Gastroesophageal sphincter (tissue), 4 donors: ENCODE measurements at regions not wholly inside any gene's neighbourhood (a gene's known extent, or its start where the extent isn't known, plus 50 kb on each side); places are given as distances from the start of the nearest gene placed in this dataset.

Source experiments
- ATAC-seq: fragments of 150-250 bp; one replicate; pipeline ENCODE4 v1.9.1; 2016; ENCODE audit warnings: mild to moderate bottlenecking, moderate library complexity
- H3K27ac ChIP-seq, 4 donors: fragments of 200-600 bp; sonication (generic) in 3 of 4; 1 replicate in 3 of 4; 2 replicates in 1 of 4; pipeline ENCODE4 v1.5.1; 2016 to 2019
- H3K27me3 ChIP-seq: fragments of 200-600 bp; sonication (generic); one replicate; pipeline ENCODE4 v1.5.1; 2019
- H3K36me3 ChIP-seq, 2 donors: fragments of 200-600 bp; sonication (generic); one replicate each; pipeline ENCODE4 v1.5.1; 2019; ENCODE audit warnings: control low read depth in 1 of 2
- H3K4me1 ChIP-seq, 3 donors: fragments of 200-600 bp; sonication (generic); 1 replicate in 2 of 3; 2 replicates in 1 of 3; pipeline ENCODE4 v1.5.1; 2016 to 2019; ENCODE audit warnings: control low read depth in 2 of 3
- H3K4me3 ChIP-seq, 2 donors: fragments of 200-600 bp; sonication (generic); one replicate each; pipeline ENCODE4 v1.5.1; 2019; ENCODE audit warnings: mild to moderate bottlenecking in 1 of 2, moderate library complexity in 1 of 2
- H3K9me3 ChIP-seq, 3 donors: fragments of 200-600 bp; sonication (generic); one replicate each; pipeline ENCODE4 v1.5.1; 2017 to 2019; ENCODE audit warnings: control low read depth in 2 of 3
- EP300 ChIP-seq: sonication (generic); formaldehyde crosslinking; IDR thresholded peaks from one replicate; pipeline ENCODE4 v1.6.1; 2017; ENCODE audit warnings: antibody characterized with exemption, mild to moderate bottlenecking
- POLR2A ChIP-seq, 2 donors: fragments of 450-650 bp; IDR thresholded peaks; one replicate each; pipeline ENCODE4 v1.6.1; 2017; ENCODE audit warnings: antibody characterized with exemption in 2 of 2, mild to moderate bottlenecking in 2 of 2, moderate library complexity in 1 of 2
- POLR2AphosphoS5 ChIP-seq: sonication (generic); formaldehyde crosslinking; IDR thresholded peaks from one replicate; pipeline ENCODE4 v1.6.1; 2017; ENCODE audit warnings: antibody characterized with exemption
- WGBS, 2 donors: methylation state at CpG; one replicate each; pipeline ENCODE4 v1.1.5; 2018; ENCODE audit warnings: low coverage in 1 of 2; 5-methylcytosine and 5-hydroxymethylcytosine counted together
- TF ChIP-seq, protein P1 (sequence below), 4 experiments: fragments of 200-600 bp in 2 of 4; fragments of 450-650 bp in 2 of 4; sonication (generic) in 1 of 4; IDR thresholded peaks; one replicate each; pipeline ENCODE4 v1.5.1; 2017 to 2019; ENCODE audit warnings: antibody characterized with exemption in 4 of 4, mild to moderate bottlenecking in 2 of 4, moderate library complexity in 2 of 4

DNA sequence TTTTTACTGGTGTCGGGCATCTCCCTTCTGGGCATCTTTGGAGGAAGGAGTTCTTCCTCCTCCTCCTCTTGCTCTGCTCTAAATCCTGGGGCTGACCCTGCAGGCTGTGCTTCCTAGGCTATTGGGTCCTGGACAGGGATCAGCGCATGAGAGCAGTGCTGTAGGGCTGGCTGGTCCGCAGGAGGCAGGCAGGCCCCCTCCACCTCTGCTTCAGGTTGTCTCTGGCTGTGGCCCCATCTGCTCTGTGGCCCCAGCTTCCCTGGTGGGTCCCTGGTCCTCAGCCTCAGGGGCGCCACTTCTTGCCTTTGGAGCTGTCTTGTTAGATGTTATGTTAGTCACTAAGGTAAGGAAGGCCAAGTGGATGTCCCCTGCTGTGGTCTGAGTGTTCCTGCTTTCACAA lies 237.3 kb upstream of the PITRM1 start:
- Histone ChIP-seq H3K36me3 (no peaks in the 10 kb centered on the region), H3K27me3 (no peaks in the 10 kb centered on the region), H3K4me3 (no peak overlapping the region), H3K27ac (no peak overlapping the region), H3K9me3 (no peaks in the 10 kb centered on the region), H3K4me1 (peaks cover 0 to 6% (median 0%) of the 10 kb centered on the region in 3 donors)
- ATAC-seq, result no peak
- no CpG with 5 or more reads among the region's 4 CpGs for WGBS, 2 donors
- TF ChIP-seq EP300 (no peak), POLR2AphosphoS5 (no peak), POLR2A (IDR thresholded peaks at IDR 0.05) (no peak)
- TF ChIP-seq, protein P1, sequence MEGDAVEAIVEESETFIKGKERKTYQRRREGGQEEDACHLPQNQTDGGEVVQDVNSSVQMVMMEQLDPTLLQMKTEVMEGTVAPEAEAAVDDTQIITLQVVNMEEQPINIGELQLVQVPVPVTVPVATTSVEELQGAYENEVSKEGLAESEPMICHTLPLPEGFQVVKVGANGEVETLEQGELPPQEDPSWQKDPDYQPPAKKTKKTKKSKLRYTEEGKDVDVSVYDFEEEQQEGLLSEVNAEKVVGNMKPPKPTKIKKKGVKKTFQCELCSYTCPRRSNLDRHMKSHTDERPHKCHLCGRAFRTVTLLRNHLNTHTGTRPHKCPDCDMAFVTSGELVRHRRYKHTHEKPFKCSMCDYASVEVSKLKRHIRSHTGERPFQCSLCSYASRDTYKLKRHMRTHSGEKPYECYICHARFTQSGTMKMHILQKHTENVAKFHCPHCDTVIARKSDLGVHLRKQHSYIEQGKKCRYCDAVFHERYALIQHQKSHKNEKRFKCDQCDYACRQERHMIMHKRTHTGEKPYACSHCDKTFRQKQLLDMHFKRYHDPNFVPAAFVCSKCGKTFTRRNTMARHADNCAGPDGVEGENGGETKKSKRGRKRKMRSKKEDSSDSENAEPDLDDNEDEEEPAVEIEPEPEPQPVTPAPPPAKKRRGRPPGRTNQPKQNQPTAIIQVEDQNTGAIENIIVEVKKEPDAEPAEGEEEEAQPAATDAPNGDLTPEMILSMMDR (IDR thresholded peaks at IDR 0.05), result no peak

DNA sequence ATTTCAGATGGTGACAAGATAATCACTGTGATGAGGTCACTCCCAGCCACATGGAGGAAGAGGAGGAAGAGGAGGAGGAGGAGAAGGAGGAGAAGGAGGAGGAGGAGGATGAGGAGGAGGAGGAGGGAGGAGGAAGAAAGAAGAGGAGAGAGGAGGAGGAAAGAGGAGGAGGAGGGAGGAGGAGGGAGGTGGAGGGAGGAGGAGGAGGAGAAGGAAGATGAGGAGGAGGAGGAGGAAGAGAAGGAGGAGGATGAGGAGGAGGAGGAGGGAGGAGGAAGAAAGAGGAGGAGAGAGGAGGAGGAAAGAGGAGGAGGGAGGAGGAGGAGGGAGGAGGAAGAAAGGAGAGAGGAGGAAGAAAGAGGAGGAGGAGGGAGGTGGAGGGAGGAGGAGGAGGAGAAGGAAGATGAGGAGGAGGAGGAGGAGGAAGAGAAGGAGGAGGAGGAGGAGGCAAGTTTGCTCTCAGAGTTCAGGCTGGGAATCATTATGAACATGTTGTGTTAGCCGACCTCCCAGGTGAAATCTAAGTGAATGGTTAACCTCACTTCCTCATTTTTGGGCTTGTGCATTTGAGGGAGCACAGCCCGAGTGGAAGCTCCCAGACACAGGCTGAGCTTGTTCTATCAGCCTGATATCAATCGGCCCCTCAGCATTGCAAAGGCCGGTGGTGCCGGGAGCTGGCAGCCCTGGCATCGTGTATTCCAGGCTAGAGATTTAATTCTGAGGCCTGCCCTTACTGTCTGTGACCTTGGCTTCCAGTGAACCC lies 236.2 kb upstream of the PITRM1 start:
- no peaks in the 10 kb centered on the region for H3K27me3 ChIP-seq
- H3K27ac ChIP-seq, result no peak overlapping the region
- H3K4me3 ChIP-seq, result no peak overlapping the region
- H3K36me3 ChIP-seq, result no peaks in the 10 kb centered on the region
- no peak for ATAC-seq
- no peaks in the 10 kb centered on the region for H3K9me3 ChIP-seq
- 93% methylated on average over 2 of the region's 6 CpGs; no CpG with 5 or more reads in 1 of the 2 donors for WGBS, 2 donors
- H3K4me1 ChIP-seq, result peaks cover 0 to 6% (median 0%) of the 10 kb centered on the region in 3 donors
- TF ChIP-seq POLR2A (IDR thresholded peaks at IDR 0.05), result no peak
- no peak for TF ChIP-seq POLR2AphosphoS5
- TF ChIP-seq, protein P1 (IDR thresholded peaks at IDR 0.05), result no peak
- TF ChIP-seq EP300, result no peak

DNA sequence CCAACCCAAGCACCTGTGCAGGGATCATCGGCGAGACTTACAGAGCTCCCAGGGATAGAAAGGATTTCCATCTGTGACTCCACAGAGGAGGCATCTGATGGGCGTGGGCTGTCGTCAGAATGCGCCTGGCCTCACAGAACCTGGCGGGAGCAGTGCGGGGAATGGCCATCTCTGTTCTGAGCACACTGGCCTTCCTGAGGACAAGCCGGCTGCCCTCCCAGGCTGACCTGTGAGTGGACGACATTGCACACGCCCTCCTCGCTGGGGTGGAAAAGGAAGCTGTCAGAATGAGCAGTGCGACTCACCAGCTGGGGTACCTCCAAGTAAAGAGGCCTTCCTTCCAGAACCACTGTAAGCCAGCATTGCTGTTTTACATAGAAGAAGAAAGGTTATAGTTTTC lies 234.6 kb upstream of the PITRM1 start:
- no peak for ATAC-seq
- no peak overlapping the region for H3K4me3 ChIP-seq
- H3K27ac ChIP-seq, result no peak overlapping the region
- H3K4me1 ChIP-seq, result peaks cover 0 to 6% (median 0%) of the 10 kb centered on the region in 3 donors
- no peaks in the 10 kb centered on the region for H3K27me3 ChIP-seq
- no peaks in the 10 kb centered on the region for H3K9me3 ChIP-seq
- 56 to 94% methylated on average over 1 to 8 of the region's 12 CpGs for WGBS, 2 donors
- no peak for TF ChIP-seq POLR2A (IDR thresholded peaks at IDR 0.05)
- TF ChIP-seq, protein P1 (IDR thresholded peaks at IDR 0.05), result no peak
- TF ChIP-seq POLR2AphosphoS5, result no peak
- no peak for TF ChIP-seq EP300
- H3K36me3 ChIP-seq, result no peaks in the 10 kb centered on the region

DNA sequence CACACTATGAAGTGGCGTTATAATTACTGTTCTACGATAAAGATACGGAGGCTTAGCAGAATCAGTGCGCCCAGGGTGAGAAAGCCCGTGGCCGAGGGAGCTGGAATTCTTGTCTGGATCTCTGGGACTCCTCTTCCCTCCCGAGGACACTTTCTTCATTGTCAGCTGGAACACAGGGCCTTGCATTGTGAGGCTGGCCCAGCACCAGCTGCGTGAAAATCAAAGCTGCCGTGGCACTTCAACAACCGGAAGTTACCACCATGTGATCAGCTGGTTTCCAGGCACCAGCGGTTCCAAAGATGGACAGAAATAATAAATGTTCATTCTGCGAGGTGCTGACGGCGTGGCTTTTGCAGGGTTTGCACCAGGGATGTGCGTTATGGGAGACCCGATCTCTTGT lies 234.0 kb upstream of the PITRM1 start:
- Histone ChIP-seq H3K36me3 (no peaks in the 10 kb centered on the region), H3K4me1 (peaks cover 0 to 6% (median 0%) of the 10 kb centered on the region in 3 donors), H3K27ac (no peak overlapping the region), H3K27me3 (no peaks in the 10 kb centered on the region), H3K9me3 (no peaks in the 10 kb centered on the region), H3K4me3 (no peak overlapping the region)
- 79 to 89% methylated on average over 6 to 10 of the region's 16 CpGs for WGBS, 2 donors
- TF ChIP-seq EP300, result no peak
- no peak for ATAC-seq

DNA sequence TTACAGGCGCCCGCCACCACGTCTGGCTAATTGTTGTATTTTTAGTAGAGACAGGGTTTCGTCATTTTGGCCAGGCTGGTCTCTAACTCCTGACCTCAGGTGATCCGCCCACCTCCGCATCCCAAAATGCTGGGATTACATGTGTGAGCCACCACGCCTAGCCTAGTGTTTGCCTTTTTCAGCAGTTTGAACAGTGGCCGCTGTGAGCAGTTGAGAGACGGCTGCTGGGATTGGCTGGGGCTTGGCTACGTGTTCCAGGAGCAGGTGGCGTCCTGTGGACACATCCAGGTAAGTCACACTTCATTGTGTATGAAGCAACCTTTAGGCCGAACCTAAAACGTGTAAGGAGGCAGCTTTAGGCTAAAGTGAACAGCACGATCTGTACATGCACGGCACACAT lies 231.8 kb upstream of the PITRM1 start:
- Histone ChIP-seq H3K27ac (no peak overlapping the region), H3K27me3 (no peaks in the 10 kb centered on the region), H3K36me3 (no peaks in the 10 kb centered on the region), H3K4me1 (peaks cover 0 to 21% (median 3%) of the 10 kb centered on the region in 3 donors), H3K4me3 (no peak overlapping the region), H3K9me3 (no peaks in the 10 kb centered on the region)
- no peak for ATAC-seq
- WGBS, 2 donors, result 97 to 98% methylated on average over 7 of the region's 15 CpGs
- TF ChIP-seq POLR2AphosphoS5 (no peak), POLR2A (IDR thresholded peaks at IDR 0.05) (no peak), EP300 (no peak)
- TF ChIP-seq, protein P1 (IDR thresholded peaks at IDR 0.05), result no peak
